ENCODE measurements at regions not wholly inside any gene's neighbourhood (a gene's known extent, or its start where the extent isn't known, plus 50 kb on each side); places are given as distances from the start of the nearest gene placed in this dataset.

- H2AFZ ChIP-seq (ENCODE audit: low read length), result no peak overlapping the region
- ChIA-PET POLR2A (no interaction called here), CTCF (ENCODE audit: unreplicated experiment) (no interaction called here)
- no peaks in the 10 kb centered on the region for H3K9me2 ChIP-seq (ENCODE audit: insufficient read depth, low read length)
- H3K36me3 ChIP-seq (ENCODE audit: insufficient read depth, low read length), result no peaks in the 10 kb centered on the region
- intact Hi-C loops (cut with micrococcal nuclease; ENCODE audit: unreplicated experiment), result no loop called here
- no peak overlapping the region for H3K4me3 ChIP-seq (ENCODE audit: low read depth, low read length, poor library complexity, severe bottlenecking)
- H3K4me2 ChIP-seq (ENCODE audit: low read length), result no peak overlapping the region
- H3K4me1 ChIP-seq (ENCODE audit: insufficient read depth, low read length, poor library complexity, severe bottlenecking), result no peaks in the 10 kb centered on the region
- H3K9me3 ChIP-seq (ENCODE audit: low read length), result no peaks in the 10 kb centered on the region
- DNase-seq (ENCODE audit: low spot score), result no peak
- no TSS peak for BruUV-seq (replicated peaks)
- no peaks in the 10 kb centered on the region for H3K79me2 ChIP-seq (ENCODE audit: insufficient read depth, low read depth, low read length)
- H3K27ac ChIP-seq (ENCODE audit: low read depth, low read length, poor library complexity, severe bottlenecking), result no peak overlapping the region
- no peak for TF ChIP-seq EZH2phosphoT487 (IDR thresholded peaks at IDR 0.05; ENCODE audit: borderline replicate concordance, low read depth, low read length)
- TF ChIP-seq CTCF (conservative IDR thresholded peaks at IDR 0.05; ENCODE audit: low read length), result no peak; the same call in 1 of the 2 replicates
- no peaks in the 10 kb centered on the region for H4K20me1 ChIP-seq (ENCODE audit: insufficient read depth, low read length)
Measured at GRCh38 chr3:124391774-124392173, 338.5 kb upstream of the UMPS start.

- intact Hi-C loops (cut with micrococcal nuclease; ENCODE audit: unreplicated experiment), result no loop called here
- Histone ChIP-seq H3K4me3 (ENCODE audit: low read depth, low read length, poor library complexity, severe bottlenecking) (no peak overlapping the region), H3K9me2 (ENCODE audit: insufficient read depth, low read length) (no peaks in the 10 kb centered on the region), H3K4me1 (ENCODE audit: insufficient read depth, low read length, poor library complexity, severe bottlenecking) (no peaks in the 10 kb centered on the region), H3K27ac (ENCODE audit: low read depth, low read length, poor library complexity, severe bottlenecking) (no peak overlapping the region), H2AFZ (ENCODE audit: low read length) (no peak overlapping the region), H3K9me3 (ENCODE audit: low read length) (no peaks in the 10 kb centered on the region), H3K36me3 (ENCODE audit: insufficient read depth, low read length) (no peaks in the 10 kb centered on the region), H3K4me2 (ENCODE audit: low read length) (no peak overlapping the region), H4K20me1 (ENCODE audit: insufficient read depth, low read length) (no peaks in the 10 kb centered on the region), H3K79me2 (ENCODE audit: insufficient read depth, low read depth, low read length) (no peaks in the 10 kb centered on the region)
- BruUV-seq (replicated peaks), result no TSS peak
- ChIA-PET CTCF (ENCODE audit: unreplicated experiment) (no interaction called here), POLR2A (no interaction called here)
- TF ChIP-seq CTCF (conservative IDR thresholded peaks at IDR 0.05; ENCODE audit: low read length) (no peak), EZH2phosphoT487 (IDR thresholded peaks at IDR 0.05; ENCODE audit: borderline replicate concordance, low read depth, low read length) (no peak)
- DNase-seq (ENCODE audit: low spot score), result no peak
Measured at GRCh38 chr3:124393340-124393739, 336.9 kb upstream of the UMPS start.

GRCh38 chr3:124395162-124395561, 335.1 kb upstream of the UMPS start:
- no peak overlapping the region for H3K4me2 ChIP-seq (ENCODE audit: low read length)
- no peak overlapping the region for H2AFZ ChIP-seq (ENCODE audit: low read length)
- DNase-seq (ENCODE audit: low spot score), result no peak
- H3K9me3 ChIP-seq (ENCODE audit: low read length), result no peaks in the 10 kb centered on the region
- H3K9me2 ChIP-seq (ENCODE audit: insufficient read depth, low read length), result no peaks in the 10 kb centered on the region
- H3K27ac ChIP-seq (ENCODE audit: low read depth, low read length, poor library complexity, severe bottlenecking), result no peak overlapping the region
- no peaks in the 10 kb centered on the region for H3K79me2 ChIP-seq (ENCODE audit: insufficient read depth, low read depth, low read length)
- no peaks in the 10 kb centered on the region for H3K4me1 ChIP-seq (ENCODE audit: insufficient read depth, low read length, poor library complexity, severe bottlenecking)
- H3K36me3 ChIP-seq (ENCODE audit: insufficient read depth, low read length), result no peaks in the 10 kb centered on the region
- CTCF ChIA-PET (ENCODE audit: unreplicated experiment), result no interaction called here
- no peaks in the 10 kb centered on the region for H4K20me1 ChIP-seq (ENCODE audit: insufficient read depth, low read length)
- no peak for TF ChIP-seq EZH2phosphoT487 (IDR thresholded peaks at IDR 0.05; ENCODE audit: borderline replicate concordance, low read depth, low read length)
- no peak for TF ChIP-seq CTCF (conservative IDR thresholded peaks at IDR 0.05; ENCODE audit: low read length)
- POLR2A ChIA-PET, result interaction anchor here (0.7 kb wide), 1 partner anchor 1421 kb away, joined by 3 read pairs; no protein-coding TSS in a partner anchor
- H3K4me3 ChIP-seq (ENCODE audit: low read depth, low read length, poor library complexity, severe bottlenecking), result no peak overlapping the region
- no TSS peak for BruUV-seq (replicated peaks)
- intact Hi-C loops (cut with micrococcal nuclease; ENCODE audit: unreplicated experiment), result no loop called here

Data from OCI-LY7 (cell line).